ENCODE measurements at regions not wholly inside any gene's neighbourhood (a gene's known extent, or its start where the extent isn't known, plus 50 kb on each side); places are given as distances from the start of the nearest gene placed in this dataset.

DNA sequence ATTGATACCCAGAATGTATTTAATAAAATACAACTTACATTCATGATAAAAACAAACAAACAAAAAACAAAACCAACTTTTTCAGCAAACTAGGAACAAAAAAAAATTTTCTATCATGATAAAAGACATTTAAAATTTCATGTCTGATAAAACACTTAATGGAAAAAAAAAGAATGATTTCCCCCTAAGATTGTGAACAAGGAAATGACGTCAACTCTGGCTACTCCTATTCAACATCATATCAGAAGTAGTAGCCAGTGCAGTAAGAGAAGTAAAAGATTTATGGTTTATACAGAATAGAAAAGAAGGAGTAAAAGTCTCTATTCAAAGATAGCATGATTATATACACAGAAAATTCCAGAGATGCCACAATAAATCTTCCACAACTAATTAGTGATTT is 1306.6 kb downstream of the FSCB start:
- no peak overlapping the region for H3K27ac Mint-ChIP-seq (ENCODE audit: unreplicated experiment)
- TF ChIP-seq, protein P1, sequence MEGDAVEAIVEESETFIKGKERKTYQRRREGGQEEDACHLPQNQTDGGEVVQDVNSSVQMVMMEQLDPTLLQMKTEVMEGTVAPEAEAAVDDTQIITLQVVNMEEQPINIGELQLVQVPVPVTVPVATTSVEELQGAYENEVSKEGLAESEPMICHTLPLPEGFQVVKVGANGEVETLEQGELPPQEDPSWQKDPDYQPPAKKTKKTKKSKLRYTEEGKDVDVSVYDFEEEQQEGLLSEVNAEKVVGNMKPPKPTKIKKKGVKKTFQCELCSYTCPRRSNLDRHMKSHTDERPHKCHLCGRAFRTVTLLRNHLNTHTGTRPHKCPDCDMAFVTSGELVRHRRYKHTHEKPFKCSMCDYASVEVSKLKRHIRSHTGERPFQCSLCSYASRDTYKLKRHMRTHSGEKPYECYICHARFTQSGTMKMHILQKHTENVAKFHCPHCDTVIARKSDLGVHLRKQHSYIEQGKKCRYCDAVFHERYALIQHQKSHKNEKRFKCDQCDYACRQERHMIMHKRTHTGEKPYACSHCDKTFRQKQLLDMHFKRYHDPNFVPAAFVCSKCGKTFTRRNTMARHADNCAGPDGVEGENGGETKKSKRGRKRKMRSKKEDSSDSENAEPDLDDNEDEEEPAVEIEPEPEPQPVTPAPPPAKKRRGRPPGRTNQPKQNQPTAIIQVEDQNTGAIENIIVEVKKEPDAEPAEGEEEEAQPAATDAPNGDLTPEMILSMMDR (IDR thresholded peaks at IDR 0.05; ENCODE audit: partially characterized antibody, unreplicated experiment), result no peak
- H3K4me3 Mint-ChIP-seq (ENCODE audit: unreplicated experiment), result no peak overlapping the region
- no peaks in the 10 kb centered on the region for H3K36me3 Mint-ChIP-seq (ENCODE audit: unreplicated experiment)
- H3K9me3 Mint-ChIP-seq (ENCODE audit: unreplicated experiment), result no peaks in the 10 kb centered on the region
- DNase-seq, result no peak
- H3K4me1 Mint-ChIP-seq (ENCODE audit: low read depth, unreplicated experiment), result peaks cover 11% of the 10 kb centered on the region
- H3K27me3 Mint-ChIP-seq (ENCODE audit: unreplicated experiment), result no peaks in the 10 kb centered on the region

DNA sequence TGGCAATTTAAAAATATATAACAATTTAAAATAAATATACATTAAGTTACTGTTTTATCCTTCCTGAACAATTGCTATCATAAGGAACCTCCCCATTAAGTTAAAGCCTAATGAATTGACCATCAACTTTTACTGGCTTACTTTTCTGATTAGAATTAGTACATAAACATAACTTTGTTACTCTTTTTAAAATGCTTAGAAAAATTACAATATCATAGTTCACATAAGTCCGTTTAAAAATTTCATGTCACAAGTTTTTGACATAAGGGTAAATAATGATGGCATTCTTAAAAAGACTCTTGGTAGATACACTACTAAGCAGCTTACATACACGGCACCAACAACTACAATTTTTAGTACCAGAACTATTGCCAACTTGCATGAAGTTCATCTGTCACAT is 1308.6 kb downstream of the FSCB start:
- Mint-ChIP-seq H3K36me3 (ENCODE audit: unreplicated experiment) (no peaks in the 10 kb centered on the region), H3K4me1 (ENCODE audit: low read depth, unreplicated experiment) (peaks cover 18% of the 10 kb centered on the region), H3K9me3 (ENCODE audit: unreplicated experiment) (no peaks in the 10 kb centered on the region), H3K27me3 (ENCODE audit: unreplicated experiment) (no peaks in the 10 kb centered on the region), H3K27ac (ENCODE audit: unreplicated experiment) (no peak overlapping the region), H3K4me3 (ENCODE audit: unreplicated experiment) (no peak overlapping the region)
- TF ChIP-seq, protein P1 (IDR thresholded peaks at IDR 0.05; ENCODE audit: partially characterized antibody, unreplicated experiment), result no peak
- no peak for DNase-seq

GRCh38 chr14:43184540-43184939 is 1322.5 kb downstream of the FSCB start:
- no peaks in the 10 kb centered on the region for H3K36me3 Mint-ChIP-seq (ENCODE audit: unreplicated experiment)
- H3K27ac Mint-ChIP-seq (ENCODE audit: unreplicated experiment), result no peak overlapping the region
- TF ChIP-seq, protein P1 (IDR thresholded peaks at IDR 0.05; ENCODE audit: partially characterized antibody, unreplicated experiment), result no peak
- H3K4me3 Mint-ChIP-seq (ENCODE audit: unreplicated experiment), result no peak overlapping the region
- no peaks in the 10 kb centered on the region for H3K27me3 Mint-ChIP-seq (ENCODE audit: unreplicated experiment)
- no peak for DNase-seq
- H3K4me1 Mint-ChIP-seq (ENCODE audit: low read depth, unreplicated experiment), result no peaks in the 10 kb centered on the region
- H3K9me3 Mint-ChIP-seq (ENCODE audit: unreplicated experiment), result no peaks in the 10 kb centered on the region

GRCh38 chr14:43183916-43184315 is 1323.2 kb downstream of the FSCB start:
- DNase-seq, result no peak
- H3K4me3 Mint-ChIP-seq (ENCODE audit: unreplicated experiment), result no peak overlapping the region
- H3K27me3 Mint-ChIP-seq (ENCODE audit: unreplicated experiment), result no peaks in the 10 kb centered on the region
- no peaks in the 10 kb centered on the region for H3K9me3 Mint-ChIP-seq (ENCODE audit: unreplicated experiment)
- no peak overlapping the region for H3K27ac Mint-ChIP-seq (ENCODE audit: unreplicated experiment)
- H3K36me3 Mint-ChIP-seq (ENCODE audit: unreplicated experiment), result no peaks in the 10 kb centered on the region
- H3K4me1 Mint-ChIP-seq (ENCODE audit: low read depth, unreplicated experiment), result no peaks in the 10 kb centered on the region
- TF ChIP-seq, protein P1 (IDR thresholded peaks at IDR 0.05; ENCODE audit: partially characterized antibody, unreplicated experiment), result no peak

- Mint-ChIP-seq H3K36me3 (ENCODE audit: unreplicated experiment) (no peaks in the 10 kb centered on the region), H3K27me3 (ENCODE audit: unreplicated experiment) (no peaks in the 10 kb centered on the region), H3K4me3 (ENCODE audit: unreplicated experiment) (no peak overlapping the region), H3K4me1 (ENCODE audit: low read depth, unreplicated experiment) (no peaks in the 10 kb centered on the region), H3K9me3 (ENCODE audit: unreplicated experiment) (no peaks in the 10 kb centered on the region), H3K27ac (ENCODE audit: unreplicated experiment) (no peak overlapping the region)
- TF ChIP-seq, protein P1 (IDR thresholded peaks at IDR 0.05; ENCODE audit: partially characterized antibody, unreplicated experiment), result no peak
- no peak for DNase-seq
Measured at GRCh38 chr14:43175896-43176295, 1331.2 kb downstream of the FSCB start.
